Stimulated activated CD8-positive, alpha-beta memory T cell treated with anti-CD3 and anti-CD28 coated beads, Interleukin-7, amount 100 ng/mL, for 48 hours (primary cell): ENCODE measurements at regions not wholly inside any gene's neighbourhood (a gene's known extent, or its start where the extent isn't known, plus 50 kb on each side); places are given as distances from the start of the nearest gene placed in this dataset.

Source experiments
- DNase-seq, 2 donors: peaks; one replicate each; pipeline ENCODE4 v3.0.0-alpha.2; 2020; ENCODE audit warnings: low read depth in 1 of 2; ENCODE audit errors: extremely low read depth in 1 of 2

GRCh38 chr2:155696571-155696970, 636.0 kb downstream of the NR4A2 start:
- no peak for DNase-seq

DNA sequence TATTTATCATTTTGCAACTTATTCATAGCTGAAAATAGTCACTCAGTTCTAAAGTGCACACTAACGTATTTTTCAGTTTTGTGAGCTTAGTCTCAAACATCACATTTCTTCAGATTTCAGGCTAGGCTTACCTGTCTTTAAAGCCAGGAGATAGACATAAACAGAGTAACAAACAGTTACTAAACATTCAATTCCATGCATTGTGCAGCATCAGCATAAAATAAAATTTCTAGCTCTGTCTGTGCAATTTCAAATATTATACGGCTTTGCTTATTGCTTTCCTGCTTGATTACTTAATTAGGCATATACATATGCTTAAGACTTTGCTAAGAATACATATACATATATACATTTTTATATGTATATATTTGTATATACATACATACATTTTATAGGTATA, 637.0 kb downstream of the NR4A2 start:
- DNase-seq: no peak

DNA sequence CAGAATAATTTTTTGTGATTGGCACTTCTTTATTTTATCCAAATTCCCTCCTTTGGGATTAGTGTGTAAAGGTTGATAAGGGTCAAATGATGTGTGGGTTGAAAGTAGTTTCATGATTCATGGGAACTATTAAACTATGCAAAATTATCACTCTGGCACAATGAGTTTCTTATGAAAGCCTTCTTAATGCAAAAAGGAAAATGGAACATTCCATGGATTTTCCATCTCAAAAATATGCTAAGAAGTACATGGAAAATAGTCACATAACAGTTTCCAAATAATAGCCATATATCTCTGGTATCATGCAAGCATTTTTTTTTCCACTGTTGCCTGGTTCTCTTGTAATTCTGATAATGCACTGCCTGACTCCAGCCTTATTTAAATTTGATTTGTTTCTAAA, 639.7 kb downstream of the NR4A2 start:
- no peak for DNase-seq

GRCh38 chr2:155692106-155692505, 640.4 kb downstream of the NR4A2 start:
- DNase-seq: no peak

GRCh38 chr2:155690785-155691184, 641.7 kb downstream of the NR4A2 start:
- DNase-seq: no peak

DNA sequence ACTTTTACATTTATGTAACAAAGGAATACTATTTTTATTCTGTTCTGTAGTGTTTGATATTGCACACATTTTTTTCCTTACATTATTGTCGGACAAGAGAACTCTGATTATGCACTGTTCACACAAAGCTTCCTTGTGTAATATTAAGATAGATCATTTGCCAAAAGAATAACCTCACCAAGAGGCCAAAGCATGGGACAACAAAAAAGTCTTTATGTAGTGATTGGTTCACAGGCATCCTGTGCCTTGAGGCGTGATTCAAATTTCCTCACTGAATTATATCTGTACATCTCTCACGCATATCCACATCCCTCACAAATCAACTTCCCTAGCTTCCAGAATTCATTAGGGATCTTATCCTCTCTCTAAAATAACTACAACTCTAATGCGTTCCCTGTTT, 642.7 kb downstream of the NR4A2 start:
- DNase-seq: no peak

GRCh38 chr2:155687181-155687580, 645.3 kb downstream of the NR4A2 start:
- no peak for DNase-seq

DNA sequence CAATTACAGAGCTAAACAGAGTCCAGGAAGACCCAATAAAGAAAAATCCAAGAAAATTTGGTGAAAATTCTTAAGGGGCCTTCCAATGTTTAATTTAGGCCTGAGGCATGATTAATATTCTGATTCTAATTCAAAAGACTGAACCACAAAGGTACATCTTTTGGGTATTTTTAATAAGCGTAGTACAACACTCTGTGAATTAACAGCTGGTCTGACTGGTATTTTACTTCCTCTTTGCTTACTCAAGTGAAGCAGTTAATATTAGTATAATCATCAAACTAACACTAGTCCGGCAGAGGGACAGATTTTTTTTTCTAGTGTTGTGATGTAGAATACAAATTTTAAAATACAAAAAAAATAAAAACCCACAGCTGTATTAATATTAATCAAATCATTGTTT, 652.9 kb downstream of the NR4A2 start:
- DNase-seq: no peak

- no peak for DNase-seq
Observed at GRCh38 chr2:155675920-155676319, 656.6 kb downstream of the NR4A2 start.

DNA sequence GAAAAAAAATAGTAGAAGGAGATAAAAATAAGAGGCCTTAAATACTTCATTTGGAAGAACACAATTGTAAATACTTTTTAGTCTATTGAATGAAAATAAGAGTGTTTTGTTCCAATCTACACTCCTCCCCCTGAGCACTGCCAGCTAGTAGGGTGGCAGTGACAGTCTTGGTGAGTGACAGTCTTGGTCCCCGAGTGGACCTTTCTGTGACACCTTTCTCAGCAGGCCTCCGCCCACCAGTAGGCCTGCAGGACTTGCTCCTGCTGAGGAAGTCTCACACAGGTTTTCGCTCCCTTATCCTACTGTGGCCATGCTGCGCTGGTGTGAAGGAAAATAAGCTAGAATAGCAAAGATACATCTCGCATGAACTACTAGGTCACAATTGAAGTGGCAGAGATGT, 666.8 kb downstream of the NR4A2 start:
- DNase-seq: no peak

DNA sequence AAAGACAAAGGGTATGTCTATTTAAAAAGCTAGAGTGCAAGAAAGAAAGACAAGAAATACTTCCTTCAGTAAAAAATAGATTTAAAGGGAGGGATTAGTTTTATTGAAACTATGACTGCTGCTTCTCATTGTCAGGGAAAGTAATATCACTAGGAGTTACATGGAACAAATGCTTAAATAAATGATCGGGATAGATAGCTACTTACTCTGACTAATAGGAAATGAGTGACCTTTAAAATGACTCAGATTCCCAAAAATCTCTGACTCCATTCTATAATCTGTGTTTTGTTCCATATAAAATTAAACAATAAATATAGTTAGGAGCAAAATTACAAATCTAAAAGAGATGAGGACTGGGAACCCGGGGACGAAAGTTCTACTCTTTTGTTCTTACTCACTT, 669.3 kb downstream of the NR4A2 start:
- DNase-seq: no peak

DNA sequence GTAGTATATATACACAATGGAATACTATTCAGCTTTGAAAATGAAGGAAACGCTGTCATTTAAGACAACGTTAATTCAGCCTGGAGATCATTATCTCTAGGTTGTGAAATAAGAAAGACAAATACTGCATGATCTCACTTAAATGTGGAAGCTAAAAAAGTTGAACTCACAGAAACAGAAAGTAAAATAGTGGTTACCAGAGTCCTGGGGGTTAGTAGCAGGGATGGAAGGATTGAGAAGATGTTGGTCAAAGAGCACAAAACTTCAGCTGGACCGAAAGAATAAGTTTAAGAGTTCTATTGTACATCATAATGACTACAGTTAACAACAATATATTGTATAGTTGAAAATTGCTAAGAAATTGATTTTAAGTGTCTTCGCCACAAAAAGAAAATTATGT, 670.3 kb downstream of the NR4A2 start:
- no peak for DNase-seq

GRCh38 chr2:155653176-155653575, 679.3 kb downstream of the NR4A2 start:
- no peak for DNase-seq

DNA sequence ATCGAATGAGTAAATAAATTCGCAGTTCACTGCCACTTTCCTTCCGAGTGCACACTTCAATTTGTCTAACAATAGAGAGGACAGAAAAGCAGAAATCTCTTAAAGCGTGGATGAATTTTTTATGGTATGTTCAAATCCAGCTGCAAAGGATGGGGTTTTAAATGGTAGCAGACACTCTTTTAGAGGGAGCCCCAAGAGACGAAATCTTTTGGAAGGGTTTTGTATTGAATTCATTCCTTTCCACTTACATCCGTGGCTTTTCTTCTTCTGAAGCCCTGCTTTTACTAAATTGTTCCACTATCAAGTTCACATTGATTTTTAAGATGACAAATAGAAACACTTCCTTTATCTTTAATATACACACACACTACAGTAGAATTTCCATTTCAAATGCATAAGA, 680.7 kb downstream of the NR4A2 start:
- DNase-seq: no peak

GRCh38 chr2:155645791-155646190, 686.7 kb downstream of the NR4A2 start:
- DNase-seq: no peak

DNA sequence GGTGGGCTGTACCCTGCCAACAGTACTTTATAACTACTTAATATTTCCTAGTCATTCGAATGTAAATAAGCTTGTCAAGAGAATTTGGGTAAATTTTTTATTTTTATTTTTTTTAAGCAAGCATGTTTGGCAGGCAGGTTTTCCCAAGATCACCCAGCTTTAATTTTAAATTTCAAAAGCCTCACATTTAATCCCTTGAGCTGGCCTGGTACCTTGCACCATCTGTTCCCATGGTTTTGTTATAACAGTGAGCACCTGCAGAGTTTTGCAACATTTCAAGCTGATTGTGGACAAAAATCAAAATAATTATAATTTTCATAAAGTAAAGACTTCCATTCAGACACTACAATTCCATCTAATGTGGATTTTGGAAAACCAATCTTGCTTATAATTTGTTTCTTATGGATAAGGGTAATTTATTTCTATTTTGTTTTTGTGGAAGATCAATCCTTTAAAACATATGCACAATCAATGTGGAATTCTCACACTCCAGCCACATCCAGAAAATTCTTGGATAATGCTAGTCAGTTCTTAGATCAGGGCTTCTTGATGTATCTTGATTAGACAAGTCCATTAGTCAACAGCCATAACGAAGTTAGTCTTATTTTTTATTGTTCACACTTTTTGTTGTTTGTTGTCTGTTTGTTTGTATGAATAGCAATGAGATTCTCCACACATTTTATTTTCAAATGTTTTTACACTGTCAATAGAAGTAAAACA, 689.3 kb downstream of the NR4A2 start:
- DNase-seq: no peak

GRCh38 chr2:155633887-155634570, 698.5 kb downstream of the NR4A2 start:
- DNase-seq: no peak

- DNase-seq: no peak
Observed at GRCh38 chr2:155633060-155633839, 699.3 kb downstream of the NR4A2 start.

DNA sequence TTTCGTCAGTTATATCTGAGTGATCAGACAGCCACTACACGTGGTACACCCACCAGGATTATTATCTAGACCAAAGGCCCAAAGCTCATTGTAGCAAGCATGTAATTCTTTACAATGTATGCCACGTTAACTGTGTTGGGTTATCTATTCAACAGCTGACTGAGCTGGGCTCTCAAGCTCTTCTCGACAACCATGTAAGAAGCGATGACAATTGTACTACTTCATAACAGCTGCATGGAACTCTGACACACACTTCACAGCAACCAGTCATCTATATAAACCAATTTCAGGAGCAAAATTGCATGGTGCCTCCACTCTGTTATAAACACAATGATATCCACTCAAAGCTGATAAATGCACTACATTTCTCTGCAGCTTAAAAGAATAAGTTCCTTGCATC, 701.8 kb downstream of the NR4A2 start:
- DNase-seq: no peak

- DNase-seq: no peak
Observed at GRCh38 chr2:155622443-155622842, 710.1 kb downstream of the NR4A2 start.

- no peak for DNase-seq
Observed at GRCh38 chr2:155600914-155601760, 731.4 kb downstream of the NR4A2 start.
